GM06990 (cell line): ENCODE measurements at regions not wholly inside any gene's neighbourhood (a gene's known extent, or its start where the extent isn't known, plus 50 kb on each side); places are given as distances from the start of the nearest gene placed in this dataset.

ENCODE experiments used
- DNase-seq: peaks from one replicate; pipeline ENCODE4 v3.0.0-alpha.2; 2011; ENCODE audit not compliant: insufficient read length; ENCODE audit errors: extremely low read depth
- H3K27me3 ChIP-seq: replicated peaks from 2 replicates; pipeline ENCODE4 v1.6.0; 2011; ENCODE audit warnings: low read length; ENCODE audit not compliant: control insufficient read depth, insufficient read depth
- H3K36me3 ChIP-seq: 2 replicates; pipeline ENCODE4 v1.5.1; 2011; ENCODE audit warnings: low read length; ENCODE audit not compliant: control insufficient read depth, insufficient read depth
- H3K4me3 ChIP-seq: replicated peaks from 2 replicates; pipeline ENCODE4 v1.5.1; 2011; ENCODE audit warnings: low read depth, mild to moderate bottlenecking, control low read depth, low read length
- CTCF ChIP-seq: IDR thresholded peaks from 2 replicates; pipeline ENCODE4 v1.5.1; 2011; ENCODE audit warnings: low read length, control low read depth, mild to moderate bottlenecking, inconsistent platforms; ENCODE audit not compliant: insufficient read depth, poor library complexity, severe bottlenecking

- no peak for TF ChIP-seq CTCF
- no peak overlapping the region for H3K4me3 ChIP-seq
- H3K27me3 ChIP-seq: no peaks in the 10 kb centered on the region
- no peaks in the 10 kb centered on the region for H3K36me3 ChIP-seq
- no peak for DNase-seq
Measured at GRCh38 chr18:1464444-1465217, 560.0 kb downstream of the ADCYAP1 start.

DNA sequence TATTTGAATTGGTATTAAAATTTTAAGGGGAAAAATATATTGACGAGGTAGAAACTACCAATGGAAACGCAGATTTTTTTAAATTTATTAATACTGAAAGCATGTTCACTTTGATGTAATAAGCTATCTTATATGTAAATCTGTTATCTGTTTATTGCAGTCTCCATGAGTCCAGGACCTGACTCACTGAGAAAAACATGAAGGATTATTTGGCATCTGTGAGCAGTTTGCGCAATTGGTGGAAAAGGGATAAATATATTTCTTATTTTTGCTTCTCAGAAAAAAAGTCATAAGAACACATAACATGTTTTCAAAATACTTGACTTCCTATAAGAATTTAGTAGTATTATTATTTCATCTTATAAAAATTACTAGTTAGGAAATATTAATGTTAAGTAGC lies 561.4 kb downstream of the ADCYAP1 start:
- no peaks in the 10 kb centered on the region for H3K27me3 ChIP-seq
- DNase-seq: no peak
- TF ChIP-seq CTCF: no peak
- no peak overlapping the region for H3K4me3 ChIP-seq
- H3K36me3 ChIP-seq: no peaks in the 10 kb centered on the region

DNA sequence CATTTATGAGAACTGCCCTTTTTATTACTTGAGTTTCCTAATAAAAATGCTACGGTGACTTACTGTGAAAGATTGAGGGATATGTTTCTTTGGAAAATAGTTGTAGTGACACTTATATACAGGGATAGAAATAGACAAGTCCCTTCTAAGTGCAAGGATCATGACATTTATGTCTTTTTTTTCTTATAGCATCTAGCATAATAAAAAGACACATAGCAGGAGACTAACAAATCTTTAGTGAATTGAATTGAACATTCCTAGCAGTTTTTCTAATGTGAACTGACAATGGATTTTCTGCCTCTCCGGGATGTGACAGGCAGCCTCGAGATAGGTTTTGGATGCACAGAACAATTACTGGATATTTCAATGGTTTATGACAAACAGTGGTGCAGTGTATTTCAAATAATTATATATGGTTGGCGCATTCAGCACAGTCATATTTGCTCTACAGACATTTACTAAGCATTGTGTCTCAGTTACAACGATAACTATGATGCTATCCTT lies 562.8 kb downstream of the ADCYAP1 start:
- Histone ChIP-seq H3K36me3 (no peaks in the 10 kb centered on the region), H3K27me3 (no peaks in the 10 kb centered on the region), H3K4me3 (no peak overlapping the region)
- no peak for DNase-seq
- no peak for TF ChIP-seq CTCF

DNA sequence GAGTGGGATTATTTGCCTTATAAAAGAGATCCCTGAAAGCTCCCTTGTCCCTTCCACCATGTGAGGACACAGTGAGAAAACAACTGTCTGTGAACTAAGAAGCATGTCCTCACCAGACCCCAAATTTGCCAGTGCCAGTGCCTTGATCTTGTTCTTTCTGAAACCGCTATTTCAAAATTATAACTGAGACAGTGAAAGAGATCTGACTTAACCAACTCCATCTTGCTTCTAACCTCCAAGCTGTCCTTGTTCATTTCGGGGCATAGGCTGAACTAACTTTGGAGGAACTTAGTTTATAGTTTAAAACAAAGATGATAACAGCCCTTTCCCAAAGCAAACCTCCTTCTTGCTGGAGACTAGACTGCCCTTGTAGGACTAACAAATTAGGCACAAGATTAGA lies 563.9 kb downstream of the ADCYAP1 start:
- no peak overlapping the region for H3K4me3 ChIP-seq
- no peaks in the 10 kb centered on the region for H3K27me3 ChIP-seq
- no peak for DNase-seq
- TF ChIP-seq CTCF: no peak
- H3K36me3 ChIP-seq: no peaks in the 10 kb centered on the region

DNA sequence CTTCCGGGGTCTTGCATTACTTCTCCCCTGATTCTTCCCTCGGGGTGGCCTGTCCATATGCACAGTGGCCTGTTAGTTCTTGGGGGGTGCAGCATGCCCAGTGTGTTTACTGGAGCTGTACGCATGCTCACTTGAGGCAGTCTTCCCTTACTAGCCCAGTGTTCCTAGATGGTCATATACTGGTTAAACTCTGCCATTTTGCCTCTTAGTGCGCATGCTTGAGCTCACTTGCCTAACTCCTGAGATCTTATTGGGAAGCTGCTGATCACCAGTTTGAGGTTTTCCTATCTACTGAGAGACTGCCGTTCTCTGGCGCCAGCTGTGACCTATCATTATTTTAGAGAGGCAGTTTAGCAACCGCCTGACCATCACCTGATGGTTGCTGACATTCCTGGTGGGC lies 571.2 kb downstream of the ADCYAP1 start:
- TF ChIP-seq CTCF: no peak
- no peak overlapping the region for H3K4me3 ChIP-seq
- H3K27me3 ChIP-seq: no peaks in the 10 kb centered on the region
- no peak for DNase-seq
- no peaks in the 10 kb centered on the region for H3K36me3 ChIP-seq
